ENCODE measurements at regions not wholly inside any gene's neighbourhood (a gene's known extent, or its start where the extent isn't known, plus 50 kb on each side); places are given as distances from the start of the nearest gene placed in this dataset.

GRCh38 chr4:114115526-114115925, 136.1 kb upstream of the ARSJ start:
- TF ChIP-seq CTCF (IDR thresholded peaks at IDR 0.05) (no peak), EZH2 (IDR thresholded peaks at IDR 0.05; ENCODE audit: borderline replicate concordance, insufficient read depth, low read depth, low read length, poor library complexity, severe bottlenecking) (no peak)
